ENCODE measurements at regions not wholly inside any gene's neighbourhood (a gene's known extent, or its start where the extent isn't known, plus 50 kb on each side); places are given as distances from the start of the nearest gene placed in this dataset.

- TF ChIP-seq, protein P1, sequence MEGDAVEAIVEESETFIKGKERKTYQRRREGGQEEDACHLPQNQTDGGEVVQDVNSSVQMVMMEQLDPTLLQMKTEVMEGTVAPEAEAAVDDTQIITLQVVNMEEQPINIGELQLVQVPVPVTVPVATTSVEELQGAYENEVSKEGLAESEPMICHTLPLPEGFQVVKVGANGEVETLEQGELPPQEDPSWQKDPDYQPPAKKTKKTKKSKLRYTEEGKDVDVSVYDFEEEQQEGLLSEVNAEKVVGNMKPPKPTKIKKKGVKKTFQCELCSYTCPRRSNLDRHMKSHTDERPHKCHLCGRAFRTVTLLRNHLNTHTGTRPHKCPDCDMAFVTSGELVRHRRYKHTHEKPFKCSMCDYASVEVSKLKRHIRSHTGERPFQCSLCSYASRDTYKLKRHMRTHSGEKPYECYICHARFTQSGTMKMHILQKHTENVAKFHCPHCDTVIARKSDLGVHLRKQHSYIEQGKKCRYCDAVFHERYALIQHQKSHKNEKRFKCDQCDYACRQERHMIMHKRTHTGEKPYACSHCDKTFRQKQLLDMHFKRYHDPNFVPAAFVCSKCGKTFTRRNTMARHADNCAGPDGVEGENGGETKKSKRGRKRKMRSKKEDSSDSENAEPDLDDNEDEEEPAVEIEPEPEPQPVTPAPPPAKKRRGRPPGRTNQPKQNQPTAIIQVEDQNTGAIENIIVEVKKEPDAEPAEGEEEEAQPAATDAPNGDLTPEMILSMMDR (IDR thresholded peaks at IDR 0.05; ENCODE audit: low read depth, low read length) = no peak
- no peak for DNase-seq (ENCODE audit: low read depth, low spot score)
- in situ Hi-C loops (cut with HindIII; ENCODE audit: low sequenced_read_pairs) = no loop called here
- H3K4me3 ChIP-seq (ENCODE audit: low read depth, low read length) = no peak overlapping the region
Measured at GRCh38 chr14:101457301-101457935, 103.9 kb upstream of the DIO3 start.

- no peak for DNase-seq (ENCODE audit: low read depth, low spot score)
- in situ Hi-C loops (cut with HindIII; ENCODE audit: low sequenced_read_pairs) = no loop called here
- H3K4me3 ChIP-seq (ENCODE audit: low read depth, low read length) = no peak overlapping the region
- TF ChIP-seq, protein P1 (IDR thresholded peaks at IDR 0.05; ENCODE audit: low read depth, low read length) = no peak
Measured at GRCh38 chr14:101457936-101458740, 103.2 kb upstream of the DIO3 start.

DNA sequence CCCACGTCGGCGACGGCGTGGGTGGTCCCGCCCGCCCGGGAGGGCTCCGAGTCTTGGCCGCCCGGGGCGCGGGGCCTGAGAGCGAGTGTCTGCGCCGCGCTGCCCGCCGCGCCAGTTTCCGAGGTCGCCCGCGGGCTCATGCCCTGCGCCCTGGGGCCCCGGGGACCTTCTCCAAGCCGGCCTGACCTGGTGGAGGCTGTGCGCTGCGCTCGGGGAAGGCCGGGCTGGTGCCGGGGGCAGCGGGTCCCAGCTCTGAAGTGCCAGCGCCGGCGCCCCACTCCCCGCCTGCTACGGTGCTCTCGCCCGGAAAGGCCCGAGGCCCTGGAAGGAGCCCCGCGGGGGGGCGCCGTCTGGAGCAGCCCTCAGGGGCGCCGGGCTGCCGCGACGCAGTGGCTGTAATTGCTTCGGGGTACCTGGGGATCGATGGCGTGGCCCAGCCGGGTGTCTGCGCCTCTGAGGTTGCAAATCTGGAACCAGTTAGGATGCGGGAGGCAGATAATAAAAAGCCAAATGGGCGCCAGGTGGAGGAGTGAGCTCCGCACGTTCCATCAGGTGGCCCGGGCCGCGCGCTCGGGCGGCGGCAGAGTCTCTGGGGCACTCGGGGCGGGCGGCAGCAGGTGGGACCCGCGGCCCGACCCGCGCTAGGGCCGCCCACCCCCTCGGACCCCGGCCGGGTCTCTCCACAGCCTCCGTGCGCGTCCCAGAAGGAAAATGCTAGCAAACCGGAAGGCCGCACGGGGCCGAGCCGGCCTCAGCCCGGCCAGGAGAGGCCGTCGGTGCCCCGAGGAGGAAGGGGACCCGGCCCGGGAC, 102.3 kb upstream of the DIO3 start:
- TF ChIP-seq, protein P1 (IDR thresholded peaks at IDR 0.05; ENCODE audit: low read depth, low read length) = no peak
- H3K4me3 ChIP-seq (ENCODE audit: low read depth, low read length) = no peak overlapping the region
- in situ Hi-C loops (cut with HindIII; ENCODE audit: low sequenced_read_pairs) = no loop called here
- no peak for DNase-seq (ENCODE audit: low read depth, low spot score)

- TF ChIP-seq, protein P1 (IDR thresholded peaks at IDR 0.05; ENCODE audit: low read depth, low read length) = no peak
- DNase-seq (ENCODE audit: low read depth, low spot score) = no peak
- in situ Hi-C loops (cut with HindIII; ENCODE audit: low sequenced_read_pairs) = no loop called here
- no peak overlapping the region for H3K4me3 ChIP-seq (ENCODE audit: low read depth, low read length)
Measured at GRCh38 chr14:101459551-101459900, 101.8 kb upstream of the DIO3 start.

- no peak for DNase-seq (ENCODE audit: low read depth, low spot score)
- H3K4me3 ChIP-seq (ENCODE audit: low read depth, low read length) = no peak overlapping the region
- TF ChIP-seq, protein P1 (IDR thresholded peaks at IDR 0.05; ENCODE audit: low read depth, low read length) = no peak
- in situ Hi-C loops (cut with HindIII; ENCODE audit: low sequenced_read_pairs) = no loop called here
Measured at GRCh38 chr14:101460521-101460920, 100.8 kb upstream of the DIO3 start.

- in situ Hi-C loops (cut with HindIII; ENCODE audit: low sequenced_read_pairs) = no loop called here
- DNase-seq (ENCODE audit: low read depth, low spot score) = no peak
- H3K4me3 ChIP-seq (ENCODE audit: low read depth, low read length) = no peak overlapping the region
Measured at GRCh38 chr14:101460986-101461750, 100.1 kb upstream of the DIO3 start.

More at GRCh38 chr14:101460986-101461750, 100.1 kb upstream of the DIO3 start:
- TF ChIP-seq, protein P1 (IDR thresholded peaks at IDR 0.05; ENCODE audit: low read depth, low read length) = no peak

Data from astrocyte of the spinal cord (primary cell).